Panc1 (cell line): ENCODE measurements at regions not wholly inside any gene's neighbourhood (a gene's known extent, or its start where the extent isn't known, plus 50 kb on each side); places are given as distances from the start of the nearest gene placed in this dataset.
A peak's percentile ranks its signal among the peaks of the same experiment; 100 is the strongest.

Experiments used
- ATAC-seq: fragments of 200-7000 bp; cut with Tn5 transposase; 2 replicates; pipeline ENCODE4 v1.9.1; 2020; ENCODE audit warnings: mild to moderate bottlenecking, moderate library complexity
- BruUV-seq: library from RNA; stranded (reverse); fragments of 400-500 nt; replicated peaks from 2 replicates; lab custom pipeline; 2021; lab: Mats Ljungman, UMichigan
- CTCF ChIA-PET: fragments of 300-600 bp; sonication (Branson Sonifier 250); formaldehyde crosslinking; loops from one replicate; lab custom pipeline; 2022; ENCODE audit warnings: antibody characterized with exemption; lab: Charles Lee
- POLR2A ChIA-PET: fragments of 300-600 bp; sonication (Branson Sonifier 250); formaldehyde crosslinking; loops from one replicate; lab custom pipeline; 2022; ENCODE audit warnings: antibody characterized with exemption; lab: Charles Lee
- DNase-seq: peaks from one replicate; pipeline ENCODE4 v3.0.0-alpha.2; 2010; ENCODE audit warnings: low read depth, low spot score
- H3K27ac ChIP-seq: 2 replicates; pipeline ENCODE4 v1.5.1; 2011; ENCODE audit warnings: mild to moderate bottlenecking, low read length, inconsistent platforms
- H3K27me3 ChIP-seq: fragments of 200-500 bp; sonication (Bioruptor generic); 2 replicates; pipeline ENCODE4 v1.6.0; 2014; ENCODE audit warnings: low read length, inconsistent platforms; ENCODE audit not compliant: control insufficient read depth, insufficient read depth
- H3K36me3 ChIP-seq: fragments of 200-500 bp; sonication (Bioruptor generic); 2 replicates; pipeline ENCODE4 v1.5.1; 2014; ENCODE audit warnings: inconsistent platforms, mild to moderate bottlenecking, low read length, moderate library complexity; ENCODE audit not compliant: control insufficient read depth, insufficient read depth
- H3K4me1 ChIP-seq: 2 replicates; pipeline ENCODE4 v1.5.1; 2011; ENCODE audit warnings: inconsistent platforms, mild to moderate bottlenecking, low read length, moderate library complexity; ENCODE audit not compliant: control insufficient read depth, insufficient read depth
- H3K4me3 ChIP-seq, 2 experiments: 2 replicates each; pipeline ENCODE4 v1.5.1; 2011 to 2012; ENCODE audit warnings: low read depth in 2 of 2, low read length in 2 of 2, mild to moderate bottlenecking in 2 of 2, inconsistent platforms in 1 of 2, moderate library complexity in 1 of 2
- H3K9me3 ChIP-seq: fragments of 200-500 bp; sonication (Bioruptor generic); 2 replicates; pipeline ENCODE4 v1.5.1; 2014; ENCODE audit warnings: low read depth, mild to moderate bottlenecking, inconsistent platforms, low read length, moderate library complexity; ENCODE audit not compliant: control insufficient read depth, insufficient read depth
- POLR2AphosphoS5 ChIP-seq: IDR thresholded peaks from 2 replicates; pipeline ENCODE4 v1.6.1; 2012; ENCODE audit warnings: mild to moderate bottlenecking, low read depth, low read length, moderate library complexity
- SIN3A ChIP-seq: IDR thresholded peaks from 2 replicates; pipeline ENCODE4 v1.6.1; 2012; ENCODE audit warnings: low read depth, mild to moderate bottlenecking, low read length, moderate library complexity, borderline replicate concordance; ENCODE audit not compliant: insufficient read depth
- TCF7L2 ChIP-seq: IDR thresholded peaks from 2 replicates; pipeline ENCODE4 v1.6.1; 2011; ENCODE audit warnings: mild to moderate bottlenecking, low read depth, low read length, inconsistent platforms
- in situ Hi-C: cut with HindIII; loops from 2 replicates; pipeline ENCODE4 v1.10.0; 2016; ENCODE audit warnings: low sequenced_read_pairs, low pct_unique_long_range_greater_than_20kb
- intact Hi-C: fragments of 100-400 bp; cut with micrococcal nuclease; formaldehyde crosslinking; loops from one replicate; pipeline ENCODE4 v1.10.0; 2022; ENCODE audit not compliant: unreplicated experiment
- TF ChIP-seq, protein P1 (sequence below), 2 experiments: IDR thresholded peaks; 2 replicates each; pipeline ENCODE4 v1.6.1; 2011 to 2012; ENCODE audit warnings: low read depth in 2 of 2, control low read depth in 1 of 2, low read length in 1 of 2, mild to moderate bottlenecking in 1 of 2, moderate library complexity in 1 of 2; ENCODE audit not compliant: insufficient read depth in 1 of 2
- TF ChIP-seq, protein P2 (sequence below): fragments of 450-650 bp; IDR thresholded peaks from 2 replicates; pipeline ENCODE4 v1.5.1; 2017; ENCODE audit warnings: mild to moderate bottlenecking

DNA sequence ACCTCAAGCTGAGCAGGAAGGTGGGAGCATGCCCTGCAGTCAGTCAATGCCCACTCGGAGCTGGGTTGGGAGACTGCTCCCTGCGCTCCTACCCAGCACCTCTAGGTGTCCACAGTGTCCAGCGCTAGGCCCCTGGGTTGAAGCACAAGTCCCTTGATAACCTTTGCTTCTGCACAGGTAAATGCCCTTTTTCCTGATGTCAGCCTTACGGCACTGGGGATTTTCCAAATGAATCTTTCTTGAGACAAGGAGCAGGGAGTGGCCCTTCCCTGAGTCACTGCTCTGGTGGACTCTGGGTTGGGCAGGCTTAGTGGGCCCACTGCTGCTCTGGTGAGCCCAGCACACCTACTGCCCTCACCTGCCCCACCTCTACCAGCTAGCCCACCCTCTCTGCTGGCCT lies 61.9 kb upstream of the OPN4 start:
- H3K4me3 ChIP-seq, result no peak overlapping the region
- DNase-seq (no peak), ATAC-seq (peak; percentile 75)
- CTCF ChIA-PET, result no interaction called here
- POLR2A ChIA-PET, result no interaction called here
- H3K36me3 ChIP-seq, result no peaks in the 10 kb centered on the region
- TF ChIP-seq SIN3A (no peak), TCF7L2 (no peak), POLR2AphosphoS5 (no peak)
- TF ChIP-seq, protein P1, sequence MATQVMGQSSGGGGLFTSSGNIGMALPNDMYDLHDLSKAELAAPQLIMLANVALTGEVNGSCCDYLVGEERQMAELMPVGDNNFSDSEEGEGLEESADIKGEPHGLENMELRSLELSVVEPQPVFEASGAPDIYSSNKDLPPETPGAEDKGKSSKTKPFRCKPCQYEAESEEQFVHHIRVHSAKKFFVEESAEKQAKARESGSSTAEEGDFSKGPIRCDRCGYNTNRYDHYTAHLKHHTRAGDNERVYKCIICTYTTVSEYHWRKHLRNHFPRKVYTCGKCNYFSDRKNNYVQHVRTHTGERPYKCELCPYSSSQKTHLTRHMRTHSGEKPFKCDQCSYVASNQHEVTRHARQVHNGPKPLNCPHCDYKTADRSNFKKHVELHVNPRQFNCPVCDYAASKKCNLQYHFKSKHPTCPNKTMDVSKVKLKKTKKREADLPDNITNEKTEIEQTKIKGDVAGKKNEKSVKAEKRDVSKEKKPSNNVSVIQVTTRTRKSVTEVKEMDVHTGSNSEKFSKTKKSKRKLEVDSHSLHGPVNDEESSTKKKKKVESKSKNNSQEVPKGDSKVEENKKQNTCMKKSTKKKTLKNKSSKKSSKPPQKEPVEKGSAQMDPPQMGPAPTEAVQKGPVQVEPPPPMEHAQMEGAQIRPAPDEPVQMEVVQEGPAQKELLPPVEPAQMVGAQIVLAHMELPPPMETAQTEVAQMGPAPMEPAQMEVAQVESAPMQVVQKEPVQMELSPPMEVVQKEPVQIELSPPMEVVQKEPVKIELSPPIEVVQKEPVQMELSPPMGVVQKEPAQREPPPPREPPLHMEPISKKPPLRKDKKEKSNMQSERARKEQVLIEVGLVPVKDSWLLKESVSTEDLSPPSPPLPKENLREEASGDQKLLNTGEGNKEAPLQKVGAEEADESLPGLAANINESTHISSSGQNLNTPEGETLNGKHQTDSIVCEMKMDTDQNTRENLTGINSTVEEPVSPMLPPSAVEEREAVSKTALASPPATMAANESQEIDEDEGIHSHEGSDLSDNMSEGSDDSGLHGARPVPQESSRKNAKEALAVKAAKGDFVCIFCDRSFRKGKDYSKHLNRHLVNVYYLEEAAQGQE (IDR thresholded peaks at IDR 0.05; ENCODE audit: insufficient read depth in 1 of 2, low read depth in 2 of 2, low read length in 1 of 2), result no peak
- TF ChIP-seq, protein P2, sequence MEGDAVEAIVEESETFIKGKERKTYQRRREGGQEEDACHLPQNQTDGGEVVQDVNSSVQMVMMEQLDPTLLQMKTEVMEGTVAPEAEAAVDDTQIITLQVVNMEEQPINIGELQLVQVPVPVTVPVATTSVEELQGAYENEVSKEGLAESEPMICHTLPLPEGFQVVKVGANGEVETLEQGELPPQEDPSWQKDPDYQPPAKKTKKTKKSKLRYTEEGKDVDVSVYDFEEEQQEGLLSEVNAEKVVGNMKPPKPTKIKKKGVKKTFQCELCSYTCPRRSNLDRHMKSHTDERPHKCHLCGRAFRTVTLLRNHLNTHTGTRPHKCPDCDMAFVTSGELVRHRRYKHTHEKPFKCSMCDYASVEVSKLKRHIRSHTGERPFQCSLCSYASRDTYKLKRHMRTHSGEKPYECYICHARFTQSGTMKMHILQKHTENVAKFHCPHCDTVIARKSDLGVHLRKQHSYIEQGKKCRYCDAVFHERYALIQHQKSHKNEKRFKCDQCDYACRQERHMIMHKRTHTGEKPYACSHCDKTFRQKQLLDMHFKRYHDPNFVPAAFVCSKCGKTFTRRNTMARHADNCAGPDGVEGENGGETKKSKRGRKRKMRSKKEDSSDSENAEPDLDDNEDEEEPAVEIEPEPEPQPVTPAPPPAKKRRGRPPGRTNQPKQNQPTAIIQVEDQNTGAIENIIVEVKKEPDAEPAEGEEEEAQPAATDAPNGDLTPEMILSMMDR, result peak; percentile 60; the same call in 1 of the 2 replicates
- H3K27ac ChIP-seq, result no peak overlapping the region
- in situ Hi-C loops, result no loop called here
- H3K27me3 ChIP-seq, result no peaks in the 10 kb centered on the region
- no peaks in the 10 kb centered on the region for H3K4me1 ChIP-seq
- H3K9me3 ChIP-seq, result no peaks in the 10 kb centered on the region
- BruUV-seq, result no TSS peak
- intact Hi-C loops, result no loop called here

DNA sequence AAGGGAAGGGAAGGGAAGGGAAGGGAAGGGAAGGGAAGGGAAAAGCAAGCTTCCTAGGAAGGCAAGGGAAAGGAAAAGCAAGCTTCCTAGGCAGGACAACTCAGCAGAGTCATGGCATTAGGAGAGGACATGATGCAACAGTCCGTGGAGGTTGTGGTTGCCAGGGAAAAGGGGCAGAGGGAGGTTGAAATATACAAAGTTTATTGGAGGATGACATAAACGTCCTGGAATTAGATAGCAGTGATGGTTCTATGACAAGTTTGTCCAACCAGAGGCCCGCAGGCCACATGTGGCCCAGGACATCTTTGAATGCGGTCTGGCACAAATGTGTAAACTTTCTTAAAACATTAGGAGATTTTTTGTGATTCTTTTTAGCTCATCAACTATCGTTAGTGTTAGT lies 59.8 kb upstream of the OPN4 start:
- no peak overlapping the region for H3K4me3 ChIP-seq
- in situ Hi-C loops, result no loop called here
- no peaks in the 10 kb centered on the region for H3K36me3 ChIP-seq
- no peak for TF ChIP-seq SIN3A
- TF ChIP-seq, protein P2, result no peak
- no peak for TF ChIP-seq POLR2AphosphoS5
- no peak for TF ChIP-seq TCF7L2
- TF ChIP-seq, protein P1 (IDR thresholded peaks at IDR 0.05; ENCODE audit: insufficient read depth in 1 of 2, low read depth in 2 of 2, low read length in 1 of 2), result no peak
- intact Hi-C loops, result no loop called here
- no peak overlapping the region for H3K27ac ChIP-seq
- CTCF ChIA-PET, result interaction anchor here (0.6 kb wide), 1 partner anchor 194 kb away, joined by 4 read pairs; no protein-coding TSS in a partner anchor
- no peak for DNase-seq
- no TSS peak for BruUV-seq
- 0 out of 2 replicates have a peak, but pooled peaks have one; percentile 41 for ATAC-seq
- POLR2A ChIA-PET, result interaction anchor here (0.6 kb wide), 1 partner anchor 53 kb away, joined by 3 read pairs; no protein-coding TSS in a partner anchor
- H3K4me1 ChIP-seq, result no peaks in the 10 kb centered on the region
- no peaks in the 10 kb centered on the region for H3K9me3 ChIP-seq
- no peaks in the 10 kb centered on the region for H3K27me3 ChIP-seq
